Retinal pigment epithelial cell (primary cell): ENCODE measurements at regions not wholly inside any gene's neighbourhood (a gene's known extent, or its start where the extent isn't known, plus 50 kb on each side); places are given as distances from the start of the nearest gene placed in this dataset.
"Not testable (repeated sequence)": the region's sequence is repeated elsewhere in the genome, so short reads cannot be mapped to it uniquely, and the experiment has no call there.

ENCODE experiments used
- DNase-seq: peaks from one replicate; pipeline ENCODE4 v3.0.0-alpha.2; 2010; ENCODE audit warnings: low read depth
- H3K4me3 ChIP-seq: 2 replicates; pipeline ENCODE4 v1.5.1; 2011; ENCODE audit warnings: mild to moderate bottlenecking, low read length, control low read depth, moderate library complexity
- CTCF ChIP-seq: conservative IDR thresholded peaks from 2 replicates; pipeline ENCODE4 v1.5.1; 2011; ENCODE audit warnings: low read depth, low read length, control low read depth, inconsistent platforms

- no peak for DNase-seq
- no peak for TF ChIP-seq CTCF
- no peak overlapping the region for H3K4me3 ChIP-seq
Observed at GRCh38 chr2:16102976-16103380, 162.6 kb downstream of the MYCN start.

GRCh38 chr2:16102358-16102975 lies 162.1 kb downstream of the MYCN start:
- no peak overlapping the region for H3K4me3 ChIP-seq
- DNase-seq: no peak
- TF ChIP-seq CTCF: no peak

- TF ChIP-seq CTCF: no peak
- no peak overlapping the region for H3K4me3 ChIP-seq
- DNase-seq: no peak
Observed at GRCh38 chr2:16101196-16101595, 160.8 kb downstream of the MYCN start.

GRCh38 chr2:16100006-16100405 lies 159.7 kb downstream of the MYCN start:
- TF ChIP-seq CTCF: no peak
- H3K4me3 ChIP-seq: no peak overlapping the region
- no peak for DNase-seq

- TF ChIP-seq CTCF: no peak
- no peak for DNase-seq
- no peak overlapping the region for H3K4me3 ChIP-seq
Observed at GRCh38 chr2:16099326-16099725, 159.0 kb downstream of the MYCN start.

- no peak overlapping the region for H3K4me3 ChIP-seq
- TF ChIP-seq CTCF: no peak
Observed at GRCh38 chr2:16096962-16097361, 156.6 kb downstream of the MYCN start.

GRCh38 chr2:16095483-16095882 lies 155.1 kb downstream of the MYCN start:
- H3K4me3 ChIP-seq, DNase-seq: not testable (repeated sequence)

More at GRCh38 chr2:16096962-16097361, 156.6 kb downstream of the MYCN start:
- DNase-seq: no peak

GRCh38 chr2:16094811-16095210 lies 154.5 kb downstream of the MYCN start:
- no peak for TF ChIP-seq CTCF
- H3K4me3 ChIP-seq: no peak overlapping the region
- no peak for DNase-seq
